ENCODE measurements at regions not wholly inside any gene's neighbourhood (a gene's known extent, or its start where the extent isn't known, plus 50 kb on each side); places are given as distances from the start of the nearest gene placed in this dataset.

GRCh38 chr10:36053775-36054174 lies 411.7 kb upstream of the FZD8 start:
- no peak overlapping the region for H2BK12ac ChIP-seq (ENCODE audit: low read depth, low read length)
- no peak overlapping the region for H3K14ac ChIP-seq (ENCODE audit: insufficient read length)
- H3K9me3 ChIP-seq (ENCODE audit: insufficient read depth in 2 of 2, low read depth in 1 of 2, low read length in 1 of 2), result no peaks in the 10 kb centered on the region
- no peaks in the 10 kb centered on the region for H4K20me1 ChIP-seq (replicated peaks in 1 of 2; ENCODE audit: control insufficient read depth in 1 of 2, insufficient read depth in 2 of 2, low read length in 2 of 2)
- H3K4me1 ChIP-seq (replicated peaks in 1 of 4; ENCODE audit: control insufficient read depth in 3 of 4, insufficient read depth in 4 of 4, low read length in 3 of 4), result no peaks in the 10 kb centered on the region
- no peak overlapping the region for H2BK5ac ChIP-seq (ENCODE audit: low read depth, low read length)
- 92% methylated on average over 4 of the region's 4 CpGs; no CpG with 5 or more reads in 1 of the 2 experiments for WGBS, 2 experiments (ENCODE audit: extremely low coverage in 1 of 2, insufficient coverage in 1 of 2, insufficient read length in 1 of 2, insufficient replicate concordance in 2 of 2, low coverage in 1 of 2, low lambda C conversion rate in 2 of 2, missing lambda C conversion rate in 1 of 2)
- DNase-seq (ENCODE audit: low read depth in 1 of 2, low spot score in 2 of 2) (no peak), FAIRE-seq (no peak)
- no peak overlapping the region for H3K9ac ChIP-seq (replicated peaks in 1 of 4; ENCODE audit: extremely low read depth in 1 of 4, low read depth in 3 of 4, low read length in 3 of 4)
- H3K4me3 ChIP-seq (ENCODE audit: extremely low read depth in 1 of 4, insufficient read depth in 2 of 4, low read depth in 3 of 4, low read length in 4 of 4), result no peak overlapping the region
- no peak overlapping the region for H3K56ac ChIP-seq (replicated peaks; ENCODE audit: insufficient read length, low read depth, low read length)
- no peak overlapping the region for H3K23ac ChIP-seq (ENCODE audit: insufficient read length)
- no peak overlapping the region for H2BK120ac ChIP-seq (replicated peaks; ENCODE audit: low read depth, low read length)
- no peak overlapping the region for H2BK20ac ChIP-seq (ENCODE audit: low read length)
- no peak overlapping the region for H4K5ac ChIP-seq (ENCODE audit: insufficient read length, low read depth, low read length)
- no peaks in the 10 kb centered on the region for H3K79me2 ChIP-seq (ENCODE audit: control insufficient read depth in 1 of 2, insufficient read depth in 2 of 2, low read length in 2 of 2)
- H3K27ac ChIP-seq (ENCODE audit: low read depth, low read length), result no peak overlapping the region
- no peaks in the 10 kb centered on the region for H3K36me3 ChIP-seq (ENCODE audit: control insufficient read depth in 2 of 4, insufficient read depth in 4 of 4, low read length in 3 of 4)
- H4K91ac ChIP-seq (replicated peaks; ENCODE audit: insufficient read length, low read length), result no peak overlapping the region
- H3K27me3 ChIP-seq (replicated peaks in 1 of 4; ENCODE audit: control insufficient read depth in 3 of 4, extremely low read depth in 1 of 4, insufficient read depth in 3 of 4, low read length in 3 of 4), result no peaks in the 10 kb centered on the region
- CTCF ChIA-PET (ENCODE audit: partially characterized antibody), result interaction anchor here (0.9 to 1.1 kb wide), 2 partner anchors 11 to 421 kb away, joined by 3 read pairs; no protein-coding TSS in a partner anchor
- H2AFZ ChIP-seq (ENCODE audit: low read length), result no peak overlapping the region
- H3K79me1 ChIP-seq (ENCODE audit: low read depth, low read length), result no peaks in the 10 kb centered on the region; the same call in 1 of the 2 replicates
- H4K8ac ChIP-seq (ENCODE audit: extremely low read depth, insufficient read depth, low read length), result no peak overlapping the region
- TF ChIP-seq BRCA1 (IDR thresholded peaks at IDR 0.05; ENCODE audit: low read depth, low read length) (no peak), EGR1 (IDR thresholded peaks at IDR 0.05; ENCODE audit: borderline replicate concordance, low read depth, low read length) (no peak), ATF3 (IDR thresholded peaks at IDR 0.05; ENCODE audit: insufficient read depth, low read depth, low read length) (no peak), FOSL1 (IDR thresholded peaks at IDR 0.05; ENCODE audit: insufficient read depth, low read depth, low read length) (no peak), SIRT6 (IDR thresholded peaks at IDR 0.05; ENCODE audit: low read length) (no peak), KDM4A (IDR thresholded peaks at IDR 0.05; ENCODE audit: low read depth, low read length, severe bottlenecking) (no peak), RAD21 (IDR thresholded peaks at IDR 0.05 in 1 of 2, conservative IDR thresholded peaks at IDR 0.05 in 1 of 2; ENCODE audit: low read depth in 2 of 2, low read length in 2 of 2) (no peak), SIX5 (IDR thresholded peaks at IDR 0.05; ENCODE audit: low read depth, low read length) (no peak), CTBP2 (IDR thresholded peaks at IDR 0.05; ENCODE audit: borderline replicate concordance, insufficient read depth, insufficient read length, low read length) (no peak), CTCF (IDR thresholded peaks at IDR 0.05; ENCODE audit: control extremely low read depth in 1 of 3, insufficient read depth in 1 of 3, low read depth in 1 of 3, low read length in 3 of 3) (no peak)
- no peak overlapping the region for H3K4ac ChIP-seq (replicated peaks; ENCODE audit: insufficient read length, low read depth, low read length)
- POLR2A ChIA-PET (ENCODE audit: partially characterized antibody), result no interaction called here
- no peak overlapping the region for H2AK5ac ChIP-seq (ENCODE audit: low read depth, low read length)
- H3K4me2 ChIP-seq (ENCODE audit: insufficient read depth in 1 of 2, low read depth in 2 of 2, low read length in 2 of 2), result no peak overlapping the region
- no peaks in the 10 kb centered on the region for H3K23me2 ChIP-seq (ENCODE audit: low read depth, low read length)
- H3K18ac ChIP-seq (ENCODE audit: extremely low read depth, low read length), result no peak overlapping the region
- H2BK15ac ChIP-seq (ENCODE audit: low read length), result no peak overlapping the region
